H1 (cell line): ENCODE measurements at regions not wholly inside any gene's neighbourhood (a gene's known extent, or its start where the extent isn't known, plus 50 kb on each side); places are given as distances from the start of the nearest gene placed in this dataset.

Experiments used
- NRF1 ChIP-seq: IDR thresholded peaks from 2 replicates; pipeline ENCODE4 v1.6.1; 2011; ENCODE audit warnings: mild to moderate bottlenecking, low read depth, low read length, improper control_type of control experiment
- POLR2A ChIP-seq, 2 experiments: IDR thresholded peaks; 1 replicate in 1 of 2; 2 replicates in 1 of 2; pipeline ENCODE4 v1.6.1; 2011; ENCODE audit warnings: low read depth in 2 of 2, low read length in 2 of 2, mild to moderate bottlenecking in 2 of 2; ENCODE audit errors: control extremely low read depth in 1 of 2

DNA sequence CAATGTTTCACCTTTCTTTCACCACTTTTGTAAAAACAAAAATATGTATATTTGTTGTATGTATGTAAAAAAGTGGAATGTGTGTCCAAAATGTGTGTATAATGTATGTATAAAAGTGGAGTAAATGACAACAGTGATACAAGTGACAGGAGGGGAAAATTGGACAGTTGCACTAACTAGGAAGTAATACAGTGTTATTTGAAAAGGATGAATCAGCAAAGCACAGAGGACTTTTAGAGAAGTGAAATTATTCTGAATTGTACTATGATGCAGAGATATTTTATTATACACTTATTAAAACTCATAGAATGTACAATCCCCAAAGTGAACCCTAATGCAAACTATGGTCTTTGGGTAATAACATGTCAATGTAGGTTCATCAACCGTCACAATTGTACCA is 331.3 kb upstream of the CNTNAP5 start (continued):
- TF ChIP-seq NRF1 (no peak), POLR2A (IDR thresholded peaks at IDR 0.05; ENCODE audit: control extremely low read depth in 1 of 2, low read depth in 2 of 2, low read length in 2 of 2) (no peak)
- TF ChIP-seq, all 59 proteins: peak for 0
